ENCODE measurements at regions not wholly inside any gene's neighbourhood (a gene's known extent, or its start where the extent isn't known, plus 50 kb on each side); places are given as distances from the start of the nearest gene placed in this dataset.

DNA sequence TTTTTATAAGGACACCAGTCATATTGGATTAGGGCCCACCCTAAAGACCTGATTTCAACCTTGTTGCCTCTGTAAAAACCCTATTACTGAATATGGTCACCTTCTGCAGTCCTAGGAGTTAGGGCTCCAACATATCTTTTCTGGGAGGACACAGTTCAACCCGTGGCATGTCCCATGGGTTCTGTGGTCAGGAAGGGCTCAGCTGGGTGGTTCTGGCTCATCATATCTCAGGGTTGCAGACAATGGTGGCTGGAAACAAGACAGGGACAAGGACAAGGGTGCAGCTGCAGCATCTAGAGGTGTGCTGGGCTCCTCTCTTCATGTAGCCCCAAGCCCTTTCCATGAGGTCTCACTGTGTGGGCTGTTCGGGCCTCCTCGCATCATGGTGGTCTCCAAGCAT lies 63.1 kb upstream of the FOXF1 start:
- DNase-seq (ENCODE audit: low read depth in 1 of 2, low spot score in 1 of 2), result no peak
- in situ Hi-C loops (cut with HindIII; ENCODE audit: low pct_unique_long_range_greater_than_20kb, low sequenced_read_pairs), result no loop called here
- no peak for TF ChIP-seq JUND (IDR thresholded peaks at IDR 0.05; ENCODE audit: low read depth)

DNA sequence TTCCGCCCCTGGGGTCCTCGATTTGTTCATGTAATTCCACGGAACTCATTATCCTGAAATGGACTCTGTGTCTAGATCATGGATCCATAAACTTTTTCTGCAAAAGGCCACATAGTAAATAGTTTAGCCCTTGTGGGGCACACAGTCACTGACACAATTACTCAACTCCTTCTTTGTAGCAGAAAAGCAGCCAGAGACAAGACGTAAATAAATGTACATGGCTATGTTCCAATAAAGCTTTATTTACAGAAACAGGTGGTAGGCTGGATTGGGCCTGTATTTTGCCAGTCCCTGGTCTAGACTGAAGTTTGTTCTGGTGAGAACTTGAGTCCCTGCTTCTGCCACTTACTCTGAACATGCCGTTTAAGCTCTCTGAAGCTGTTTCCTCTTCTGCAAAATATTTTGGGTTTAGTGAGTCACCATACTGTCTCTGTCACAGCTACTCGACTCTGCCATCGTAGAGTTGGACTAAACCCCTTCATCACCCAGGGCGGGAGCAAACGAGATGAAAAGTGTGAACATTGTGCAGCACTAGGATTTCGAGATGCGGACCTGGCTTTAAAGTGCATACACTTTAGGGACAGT lies 61.9 kb upstream of the FOXF1 start:
- TF ChIP-seq JUND (IDR thresholded peaks at IDR 0.05; ENCODE audit: low read depth), result no peak
- in situ Hi-C loops (cut with HindIII; ENCODE audit: low pct_unique_long_range_greater_than_20kb, low sequenced_read_pairs), result no loop called here
- no peak for DNase-seq (ENCODE audit: low read depth in 1 of 2, low spot score in 1 of 2)

DNA sequence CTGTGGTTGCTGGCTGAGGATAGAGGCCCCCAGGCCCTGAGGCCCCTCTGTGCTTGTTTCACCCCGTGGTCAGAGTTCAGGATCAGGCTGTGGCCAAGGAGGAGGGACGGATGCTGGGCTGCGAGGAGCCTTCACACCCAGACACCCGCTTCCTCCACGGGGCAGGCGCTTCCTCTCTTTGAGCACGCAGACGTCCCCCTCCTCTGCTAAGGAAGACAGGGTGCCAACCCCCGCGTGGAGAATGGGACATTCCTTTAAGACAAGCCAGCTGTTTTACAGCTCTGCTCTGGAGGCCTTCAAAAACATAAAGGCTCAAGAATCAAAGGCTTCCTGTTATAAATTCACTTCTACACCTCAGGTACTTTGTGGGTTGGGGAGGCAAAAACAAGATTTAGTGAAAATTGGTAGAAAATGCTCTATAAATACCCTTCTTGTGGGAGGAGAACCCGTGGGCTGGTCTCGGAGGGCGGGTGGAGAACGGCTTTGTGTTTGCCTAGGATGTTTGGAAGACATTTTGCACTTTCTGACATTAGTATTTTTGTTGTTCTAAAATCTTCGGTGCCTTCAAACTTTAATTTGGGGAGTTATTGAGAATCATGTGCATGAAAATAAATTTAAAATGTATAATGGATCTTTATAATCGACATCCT lies 60.8 kb upstream of the FOXF1 start:
- in situ Hi-C loops (cut with HindIII; ENCODE audit: low pct_unique_long_range_greater_than_20kb, low sequenced_read_pairs), result no loop called here
- TF ChIP-seq JUND (IDR thresholded peaks at IDR 0.05; ENCODE audit: low read depth), result no peak
- no peak for DNase-seq (ENCODE audit: low read depth in 1 of 2, low spot score in 1 of 2)

DNA sequence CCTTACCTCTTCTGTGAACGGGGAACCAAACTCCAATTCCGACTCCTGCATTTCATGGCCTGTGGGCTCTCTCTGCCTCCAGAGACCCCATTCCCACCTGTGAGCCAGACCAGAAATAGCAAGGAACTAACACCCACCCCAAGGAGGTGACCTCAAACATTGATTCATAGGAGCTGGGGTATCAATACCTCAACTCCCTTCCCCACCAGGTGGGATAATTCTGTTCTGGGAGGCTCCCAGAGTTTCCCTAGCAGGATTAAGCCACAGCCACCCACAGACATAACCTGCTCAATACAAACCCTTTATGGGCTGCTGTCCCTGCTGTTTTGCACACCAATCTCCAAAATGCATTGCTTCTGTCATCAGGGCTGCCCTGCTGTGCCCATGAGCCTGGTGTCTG lies 59.6 kb upstream of the FOXF1 start:
- in situ Hi-C loops (cut with HindIII; ENCODE audit: low pct_unique_long_range_greater_than_20kb, low sequenced_read_pairs), result no loop called here
- no peak for TF ChIP-seq JUND (IDR thresholded peaks at IDR 0.05; ENCODE audit: low read depth)
- DNase-seq (ENCODE audit: low read depth in 1 of 2, low spot score in 1 of 2), result no peak

DNA sequence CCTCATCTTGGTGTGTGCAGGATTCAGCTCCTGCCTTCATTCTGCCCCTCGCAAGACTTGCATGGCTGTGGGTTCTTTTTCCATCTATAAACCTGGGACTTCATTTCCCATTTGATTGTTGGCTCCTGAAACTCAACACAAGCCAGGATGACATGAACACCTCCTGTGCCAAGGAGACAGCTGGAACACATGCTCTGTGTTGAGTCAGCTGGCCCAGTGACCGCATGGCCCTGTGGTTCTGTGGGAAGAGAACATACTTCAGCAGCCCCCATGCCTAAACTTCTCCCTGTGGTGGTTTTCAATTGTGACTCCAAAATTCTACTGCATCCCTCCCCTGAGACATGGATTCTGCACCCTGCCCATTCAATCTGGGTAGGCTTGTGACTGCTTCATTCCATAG lies 57.9 kb upstream of the FOXF1 start:
- no peak for DNase-seq (ENCODE audit: low read depth in 1 of 2, low spot score in 1 of 2)
- TF ChIP-seq JUND (IDR thresholded peaks at IDR 0.05; ENCODE audit: low read depth), result no peak
- in situ Hi-C loops (cut with HindIII; ENCODE audit: low pct_unique_long_range_greater_than_20kb, low sequenced_read_pairs), result no loop called here

DNA sequence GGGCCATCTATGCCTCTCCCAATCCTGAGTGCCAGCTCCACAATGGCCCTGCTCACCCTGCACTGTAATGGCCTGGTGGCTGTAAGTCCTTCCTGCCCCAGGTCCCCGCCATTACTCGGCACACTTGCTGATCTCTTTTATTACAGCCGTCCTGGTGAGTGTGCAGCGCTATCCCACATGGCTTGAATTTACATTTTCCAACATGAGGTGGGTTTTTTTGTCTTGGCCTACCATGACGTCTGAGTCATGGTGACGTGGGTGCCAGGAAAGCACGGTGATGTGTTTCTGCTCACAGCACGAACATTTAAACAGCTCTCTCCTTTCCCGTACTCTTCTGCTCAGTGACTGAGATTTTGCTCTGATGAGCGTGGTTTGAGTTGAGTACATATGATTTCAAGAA lies 55.2 kb upstream of the FOXF1 start:
- TF ChIP-seq JUND (IDR thresholded peaks at IDR 0.05; ENCODE audit: low read depth), result no peak
- no peak for DNase-seq (ENCODE audit: low read depth in 1 of 2, low spot score in 1 of 2)
- in situ Hi-C loops (cut with HindIII; ENCODE audit: low pct_unique_long_range_greater_than_20kb, low sequenced_read_pairs), result no loop called here

DNA sequence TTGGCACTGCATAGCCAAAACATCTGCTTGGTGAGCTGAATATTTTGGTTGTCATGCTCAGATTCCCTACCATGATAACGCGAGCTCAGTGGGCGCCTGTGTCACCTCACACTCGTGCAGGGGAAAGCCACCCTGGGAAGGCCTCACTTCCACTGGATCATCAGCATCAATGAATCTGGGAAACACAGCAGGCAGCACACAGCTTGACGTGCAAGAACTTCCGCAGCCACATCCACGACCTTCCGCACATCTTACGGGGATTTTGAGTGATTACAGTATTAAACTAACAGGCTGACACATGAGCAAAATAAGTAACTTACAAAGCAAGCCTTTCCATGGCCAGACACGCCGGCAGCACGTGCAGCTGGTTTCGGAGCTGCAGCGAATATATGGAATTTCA lies 54.7 kb upstream of the FOXF1 start:
- TF ChIP-seq JUND (IDR thresholded peaks at IDR 0.05; ENCODE audit: low read depth), result no peak
- in situ Hi-C loops (cut with HindIII; ENCODE audit: low pct_unique_long_range_greater_than_20kb, low sequenced_read_pairs), result no loop called here
- DNase-seq (ENCODE audit: low read depth in 1 of 2, low spot score in 1 of 2), result no peak

DNA sequence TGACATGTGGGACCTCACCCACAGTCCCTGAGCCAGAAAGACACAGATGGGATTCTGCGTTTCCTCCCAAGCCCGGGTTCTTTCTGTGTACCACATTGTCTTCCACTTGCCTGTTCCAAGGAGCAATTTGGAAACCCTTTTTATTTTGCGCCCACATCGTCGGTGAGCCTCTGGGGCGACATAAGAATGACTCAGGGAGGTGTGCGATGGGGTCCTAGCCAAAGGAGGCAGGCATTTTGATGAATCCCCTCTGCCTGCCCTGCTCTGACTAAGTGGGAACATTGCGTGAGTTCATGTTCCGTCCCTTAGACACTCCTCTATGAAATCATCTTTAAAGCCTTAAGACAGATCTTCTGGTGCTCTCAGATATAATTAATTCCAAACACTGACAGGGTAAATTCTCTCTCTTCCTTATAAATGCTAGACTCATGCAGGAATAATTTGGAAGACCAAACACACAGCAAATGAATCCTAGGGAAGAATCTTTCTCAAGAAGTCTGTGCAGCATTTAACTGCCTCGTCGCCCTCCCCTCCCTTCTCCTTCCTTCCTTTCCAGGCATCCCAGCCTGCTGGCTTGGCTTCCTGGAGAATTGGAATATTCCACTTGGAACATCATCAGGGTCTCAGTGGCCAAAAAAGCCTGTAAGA lies 52.7 kb upstream of the FOXF1 start:
- no peak for DNase-seq (ENCODE audit: low read depth in 1 of 2, low spot score in 1 of 2)
- no peak for TF ChIP-seq JUND (IDR thresholded peaks at IDR 0.05; ENCODE audit: low read depth)
- in situ Hi-C loops (cut with HindIII; ENCODE audit: low pct_unique_long_range_greater_than_20kb, low sequenced_read_pairs), result no loop called here

DNA sequence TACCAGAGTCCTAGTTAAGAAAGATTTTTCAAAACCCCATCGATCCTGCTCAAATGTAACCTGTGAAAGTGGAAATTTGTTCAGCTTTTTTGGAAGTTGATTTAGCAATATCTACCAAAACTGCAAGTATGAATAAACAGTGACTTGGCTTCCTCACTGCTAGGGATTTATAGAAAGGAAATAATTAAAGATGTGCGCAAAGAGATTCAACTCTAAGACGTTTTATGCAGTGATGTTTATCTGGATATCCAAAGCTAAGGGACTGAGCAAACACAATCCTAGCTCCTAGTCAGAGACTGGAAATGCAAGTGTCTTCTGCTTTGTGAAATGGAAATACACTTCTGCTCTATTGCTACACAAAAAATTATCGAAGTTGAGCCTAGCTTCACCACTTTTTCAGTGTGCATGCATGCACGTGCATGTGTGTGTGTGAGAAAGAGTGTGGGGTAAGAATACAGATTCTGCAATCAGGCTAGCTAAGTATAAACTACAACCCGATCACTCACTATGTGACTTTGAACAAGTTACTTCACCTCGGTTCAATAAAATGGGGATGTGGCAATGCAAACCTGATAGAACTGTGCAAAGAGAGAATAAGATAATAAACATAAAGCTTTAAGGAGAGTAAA lies 52.1 kb upstream of the FOXF1 start:
- DNase-seq (ENCODE audit: low read depth in 1 of 2, low spot score in 1 of 2), result no peak
- TF ChIP-seq JUND (IDR thresholded peaks at IDR 0.05; ENCODE audit: low read depth), result no peak
- in situ Hi-C loops (cut with HindIII; ENCODE audit: low pct_unique_long_range_greater_than_20kb, low sequenced_read_pairs), result no loop called here

DNA sequence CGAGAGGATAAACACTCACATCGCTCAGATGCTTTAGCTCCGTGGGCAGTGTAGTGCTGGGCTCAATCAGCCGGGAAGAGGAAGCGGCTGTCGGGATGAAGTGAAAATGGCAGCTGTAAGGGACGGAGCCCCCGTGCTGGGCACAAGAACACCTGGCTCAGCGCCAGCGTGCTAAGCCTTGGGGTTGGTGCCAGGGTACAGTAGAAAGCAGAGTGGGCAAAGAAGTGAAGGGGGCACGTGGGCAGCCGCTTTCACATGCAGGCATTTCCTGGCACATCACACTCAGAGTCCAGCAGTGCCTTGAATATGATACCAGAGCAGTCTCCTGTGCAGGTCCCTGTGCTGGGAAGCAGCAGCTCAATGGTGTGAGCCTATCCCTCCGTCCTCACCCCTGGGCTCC lies 51.1 kb upstream of the FOXF1 start:
- TF ChIP-seq JUND (IDR thresholded peaks at IDR 0.05; ENCODE audit: low read depth), result no peak
- in situ Hi-C loops (cut with HindIII; ENCODE audit: low pct_unique_long_range_greater_than_20kb, low sequenced_read_pairs), result no loop called here

More for the DNA sequence above, 51.1 kb upstream of the FOXF1 start:
- DNase-seq (ENCODE audit: low read depth in 1 of 2, low spot score in 1 of 2), result no peak
